ENCODE measurements at regions not wholly inside any gene's neighbourhood (a gene's known extent, or its start where the extent isn't known, plus 50 kb on each side); places are given as distances from the start of the nearest gene placed in this dataset.

- TF ChIP-seq EP300 (IDR thresholded peaks at IDR 0.05), result no peak
- no peak for TF ChIP-seq CTCF (IDR thresholded peaks at IDR 0.05)
Observed at GRCh38 chr16:82358161-82358560, 188.1 kb upstream of the MPHOSPH6 start.

Data from suprapubic skin (tissue), 3 donors.